GM06990 (cell line): ENCODE measurements at regions not wholly inside any gene's neighbourhood (a gene's known extent, or its start where the extent isn't known, plus 50 kb on each side); places are given as distances from the start of the nearest gene placed in this dataset.

Experiments
- DNase-seq: peaks from one replicate; pipeline ENCODE4 v3.0.0-alpha.2; 2011; ENCODE audit not compliant: insufficient read length; ENCODE audit errors: extremely low read depth
- H3K27me3 ChIP-seq: replicated peaks from 2 replicates; pipeline ENCODE4 v1.6.0; 2011; ENCODE audit warnings: low read length; ENCODE audit not compliant: control insufficient read depth, insufficient read depth
- H3K36me3 ChIP-seq: 2 replicates; pipeline ENCODE4 v1.5.1; 2011; ENCODE audit warnings: low read length; ENCODE audit not compliant: control insufficient read depth, insufficient read depth
- H3K4me3 ChIP-seq: replicated peaks from 2 replicates; pipeline ENCODE4 v1.5.1; 2011; ENCODE audit warnings: low read depth, mild to moderate bottlenecking, control low read depth, low read length
- TF ChIP-seq, protein P1 (sequence below): IDR thresholded peaks from 2 replicates; pipeline ENCODE4 v1.5.1; 2011; ENCODE audit warnings: low read length, control low read depth, mild to moderate bottlenecking, inconsistent platforms; ENCODE audit not compliant: insufficient read depth, poor library complexity, severe bottlenecking

DNA sequence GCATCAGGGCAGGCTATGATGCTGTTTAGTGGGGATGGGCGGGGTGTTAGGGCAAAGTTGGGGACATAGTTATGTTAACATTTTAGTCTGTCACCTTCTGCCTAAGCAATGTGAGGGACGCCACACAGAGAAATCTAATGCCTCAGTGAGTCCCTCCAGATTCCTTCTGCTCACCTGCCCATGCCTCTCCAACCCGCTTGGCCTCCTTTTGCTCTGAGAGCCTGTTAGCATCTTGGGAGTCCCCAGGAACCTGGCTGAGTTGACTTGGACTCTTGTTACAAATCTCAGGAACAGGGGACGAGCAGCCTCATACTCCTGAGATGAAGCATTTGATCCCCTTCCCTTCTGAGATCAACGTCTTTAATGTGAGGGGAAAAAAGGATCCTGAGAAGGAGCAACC, 336.8 kb downstream of the CCSER2 start:
- H3K4me3 ChIP-seq, result no peak overlapping the region
- no peaks in the 10 kb centered on the region for H3K36me3 ChIP-seq

DNA sequence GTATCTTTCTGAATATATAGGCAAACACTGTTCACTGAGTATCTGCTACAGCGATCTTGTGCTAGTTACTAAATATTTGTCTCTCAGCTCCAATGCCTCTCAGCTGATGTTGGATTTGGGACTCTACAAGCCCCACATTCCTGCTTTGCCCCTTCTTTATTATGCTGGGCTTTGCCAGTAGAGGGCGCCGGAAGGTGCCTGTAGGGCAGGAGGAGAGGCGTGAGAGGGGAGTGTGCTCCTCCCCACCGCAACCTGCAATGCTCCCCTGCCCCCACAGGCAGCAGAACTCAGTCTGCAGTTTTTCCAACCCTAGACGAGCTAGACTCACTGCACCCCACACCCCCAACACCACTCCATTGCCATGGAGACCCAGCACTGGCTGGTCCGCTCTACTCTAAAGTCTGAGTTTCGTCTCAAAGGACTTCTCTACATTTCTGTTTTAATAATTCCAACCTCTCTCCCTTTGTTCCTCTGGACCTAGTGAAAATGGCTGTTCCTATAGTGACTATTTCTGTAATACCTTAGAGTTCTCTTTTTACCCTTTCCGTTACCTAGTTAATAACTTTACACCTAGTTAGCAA, 337.6 kb downstream of the CCSER2 start:
- TF ChIP-seq, protein P1, sequence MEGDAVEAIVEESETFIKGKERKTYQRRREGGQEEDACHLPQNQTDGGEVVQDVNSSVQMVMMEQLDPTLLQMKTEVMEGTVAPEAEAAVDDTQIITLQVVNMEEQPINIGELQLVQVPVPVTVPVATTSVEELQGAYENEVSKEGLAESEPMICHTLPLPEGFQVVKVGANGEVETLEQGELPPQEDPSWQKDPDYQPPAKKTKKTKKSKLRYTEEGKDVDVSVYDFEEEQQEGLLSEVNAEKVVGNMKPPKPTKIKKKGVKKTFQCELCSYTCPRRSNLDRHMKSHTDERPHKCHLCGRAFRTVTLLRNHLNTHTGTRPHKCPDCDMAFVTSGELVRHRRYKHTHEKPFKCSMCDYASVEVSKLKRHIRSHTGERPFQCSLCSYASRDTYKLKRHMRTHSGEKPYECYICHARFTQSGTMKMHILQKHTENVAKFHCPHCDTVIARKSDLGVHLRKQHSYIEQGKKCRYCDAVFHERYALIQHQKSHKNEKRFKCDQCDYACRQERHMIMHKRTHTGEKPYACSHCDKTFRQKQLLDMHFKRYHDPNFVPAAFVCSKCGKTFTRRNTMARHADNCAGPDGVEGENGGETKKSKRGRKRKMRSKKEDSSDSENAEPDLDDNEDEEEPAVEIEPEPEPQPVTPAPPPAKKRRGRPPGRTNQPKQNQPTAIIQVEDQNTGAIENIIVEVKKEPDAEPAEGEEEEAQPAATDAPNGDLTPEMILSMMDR, result peak; percentile 87
- no peaks in the 10 kb centered on the region; the same call in 1 of the 2 replicates for H3K27me3 ChIP-seq
- no peaks in the 10 kb centered on the region for H3K36me3 ChIP-seq
- DNase-seq, result peak; percentile 15
- H3K4me3 ChIP-seq, result no peak overlapping the region

More for the DNA sequence above, 336.8 kb downstream of the CCSER2 start:
- DNase-seq, result no peak
- H3K27me3 ChIP-seq, result no peaks in the 10 kb centered on the region; the same call in 1 of the 2 replicates
- TF ChIP-seq, protein P1, result no peak

DNA sequence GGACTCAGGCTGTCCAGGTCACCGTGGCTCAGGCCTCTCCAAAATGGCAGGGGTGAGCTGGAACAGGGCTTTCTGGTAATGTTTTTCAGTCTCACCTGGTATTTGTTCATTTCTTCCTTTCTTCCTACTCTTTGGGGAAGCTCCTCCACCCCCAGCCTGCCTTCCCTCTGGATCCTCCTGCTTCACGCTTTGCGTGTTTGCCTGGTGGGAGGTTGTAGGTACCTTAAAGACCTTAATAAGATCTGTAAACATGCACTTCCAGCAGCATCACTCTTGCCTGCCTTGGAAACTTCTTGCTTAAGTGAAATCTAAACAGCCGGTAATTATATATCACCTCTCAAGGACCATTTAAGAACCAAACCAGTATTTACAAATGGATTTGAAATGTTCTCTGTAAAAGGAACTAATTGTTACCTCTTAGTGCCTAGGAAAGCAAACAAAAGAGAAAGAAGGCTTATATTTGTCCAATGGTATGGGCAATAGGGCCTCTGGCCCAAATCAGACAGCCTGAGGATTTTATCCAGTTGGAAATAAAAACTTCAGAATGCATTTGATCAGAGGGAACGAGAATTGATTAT, 339.9 kb downstream of the CCSER2 start:
- Histone ChIP-seq H3K36me3 (no peaks in the 10 kb centered on the region), H3K4me3 (no peak overlapping the region), H3K27me3 (no peaks in the 10 kb centered on the region)
- no peak for DNase-seq
- TF ChIP-seq, protein P1, result no peak

DNA sequence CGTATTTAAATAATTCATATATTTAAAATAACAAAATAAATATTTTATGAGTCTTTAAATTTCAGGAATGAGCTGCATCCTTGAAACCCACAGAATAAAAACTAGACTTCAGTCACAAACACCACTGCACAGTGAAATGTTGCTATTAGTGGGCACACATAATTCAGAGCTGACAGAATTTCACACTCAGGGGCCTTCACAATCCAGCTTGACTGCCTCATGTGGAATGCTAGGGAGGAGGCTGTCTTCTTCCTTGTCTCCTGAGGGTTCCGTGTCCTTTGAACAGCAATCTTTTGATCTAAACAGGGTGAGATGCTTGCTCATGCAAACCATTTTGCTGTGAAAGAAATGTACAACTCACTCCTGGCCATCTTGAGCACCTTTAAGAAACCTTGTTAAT, 346.7 kb downstream of the CCSER2 start:
- DNase-seq, result no peak
- TF ChIP-seq, protein P1, result no peak
- H3K36me3 ChIP-seq, result no peaks in the 10 kb centered on the region
- no peak overlapping the region for H3K4me3 ChIP-seq
- no peaks in the 10 kb centered on the region; the same call in 1 of the 2 replicates for H3K27me3 ChIP-seq

DNA sequence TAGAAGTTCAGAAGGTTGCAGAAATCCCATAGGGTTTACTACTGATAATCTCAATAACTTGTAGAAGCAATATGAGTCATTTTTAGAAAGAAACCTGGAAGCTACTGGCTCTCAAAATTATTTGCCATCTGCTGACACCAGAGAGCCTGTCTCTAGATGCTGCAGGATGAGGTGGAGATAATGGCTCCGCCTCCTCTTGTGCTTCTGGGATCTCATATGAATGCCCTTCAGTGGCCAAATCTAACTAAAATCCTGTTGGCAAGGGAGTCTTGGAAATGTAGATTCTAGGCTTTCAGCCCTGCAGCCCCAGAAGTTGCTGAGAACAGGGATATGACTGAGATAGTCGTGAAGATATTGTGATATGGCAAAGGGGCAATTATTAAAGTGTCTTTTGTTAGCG, 348.1 kb downstream of the CCSER2 start:
- no peaks in the 10 kb centered on the region; the same call in 1 of the 2 replicates for H3K27me3 ChIP-seq
- TF ChIP-seq, protein P1, result no peak
- no peak overlapping the region for H3K4me3 ChIP-seq
- DNase-seq, result no peak
- H3K36me3 ChIP-seq, result no peaks in the 10 kb centered on the region

DNA sequence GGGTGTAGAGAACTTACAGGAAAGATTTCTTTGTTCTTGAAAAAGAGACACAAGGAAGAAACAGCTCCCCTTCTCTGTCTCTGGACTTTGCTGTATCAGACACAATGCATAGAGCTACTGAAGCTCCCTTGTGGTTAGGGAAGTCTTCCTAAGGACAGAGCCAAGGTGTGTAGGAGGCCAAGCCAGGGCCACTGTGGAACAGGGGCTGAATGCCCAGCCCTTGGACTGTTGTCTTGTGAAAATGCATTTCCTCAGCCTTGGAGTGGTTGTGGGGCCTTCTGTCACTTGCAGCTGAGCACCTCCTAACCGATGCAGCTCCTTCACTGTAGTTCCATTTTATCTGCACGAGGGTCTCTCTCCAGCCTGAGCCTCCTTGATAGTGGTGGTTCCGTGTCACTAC, 353.4 kb downstream of the CCSER2 start:
- Histone ChIP-seq H3K4me3 (no peak overlapping the region), H3K27me3 (no peaks in the 10 kb centered on the region; the same call in 1 of the 2 replicates), H3K36me3 (no peaks in the 10 kb centered on the region)
- DNase-seq, result no peak
- TF ChIP-seq, protein P1, result no peak
